Endothelial cell (in vitro differentiated cells): ENCODE measurements at regions not wholly inside any gene's neighbourhood (a gene's known extent, or its start where the extent isn't known, plus 50 kb on each side); places are given as distances from the start of the nearest gene placed in this dataset.

ENCODE experiments used
- DNase-seq: peaks from one replicate; pipeline ENCODE4 v3.0.0; 2021; ENCODE audit warnings: low spot score
- H3K27ac Mint-ChIP-seq: one replicate; pipeline ENCODE4 v1.8.0; 2021; ENCODE audit warnings: mixed read lengths, inconsistent platforms; ENCODE audit not compliant: unreplicated experiment
- H3K27me3 Mint-ChIP-seq: one replicate; pipeline ENCODE4 v1.8.0; 2021; ENCODE audit warnings: mild to moderate bottlenecking, moderate library complexity, mixed read lengths, inconsistent platforms; ENCODE audit not compliant: unreplicated experiment
- H3K36me3 Mint-ChIP-seq: one replicate; pipeline ENCODE4 v1.8.0; 2021; ENCODE audit warnings: mild to moderate bottlenecking, low read depth, mixed read lengths, inconsistent platforms; ENCODE audit not compliant: unreplicated experiment
- H3K4me1 Mint-ChIP-seq: one replicate; pipeline ENCODE4 v1.8.0; 2021; ENCODE audit warnings: mild to moderate bottlenecking, mixed read lengths, inconsistent platforms; ENCODE audit not compliant: unreplicated experiment
- H3K4me3 Mint-ChIP-seq: one replicate; pipeline ENCODE4 v1.8.0; 2021; ENCODE audit warnings: mild to moderate bottlenecking, mixed read lengths, inconsistent platforms; ENCODE audit not compliant: unreplicated experiment
- H3K9me3 Mint-ChIP-seq: one replicate; pipeline ENCODE4 v1.8.0; 2021; ENCODE audit warnings: mixed read lengths, inconsistent platforms; ENCODE audit not compliant: unreplicated experiment
- CTCF ChIP-seq: fragments of 200-600 bp; sonication (generic); IDR thresholded peaks from one replicate; pipeline ENCODE4 v1.5.0; 2021; ENCODE audit warnings: antibody characterized with exemption; ENCODE audit not compliant: unreplicated experiment

DNA sequence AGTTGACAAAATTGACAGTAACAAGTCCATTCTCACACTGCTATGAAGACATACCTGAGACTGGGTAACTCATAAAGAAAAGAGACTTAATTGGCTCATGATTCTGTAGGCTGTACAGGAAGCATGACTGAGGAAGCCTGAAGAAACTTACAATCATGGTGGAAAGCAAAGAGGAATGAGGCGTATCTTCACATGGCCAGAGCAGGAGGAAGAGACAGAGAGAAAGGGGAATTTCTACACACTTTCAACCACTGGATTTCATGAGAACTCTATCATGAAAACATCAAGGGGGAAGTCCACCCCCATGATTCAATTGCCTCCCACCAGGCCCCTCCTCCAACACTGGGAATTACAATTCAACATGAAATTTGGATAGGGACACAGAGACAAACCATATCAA is 758.4 kb upstream of the SLITRK1 start:
- no peak for TF ChIP-seq CTCF
- H3K27ac Mint-ChIP-seq = no peak overlapping the region
- H3K4me1 Mint-ChIP-seq = no peaks in the 10 kb centered on the region
- DNase-seq = no peak
- H3K4me3 Mint-ChIP-seq = no peak overlapping the region
- H3K9me3 Mint-ChIP-seq = no peaks in the 10 kb centered on the region
- no peaks in the 10 kb centered on the region for H3K36me3 Mint-ChIP-seq
- H3K27me3 Mint-ChIP-seq = no peaks in the 10 kb centered on the region

- Mint-ChIP-seq H3K4me3 (no peak overlapping the region), H3K36me3 (no peaks in the 10 kb centered on the region), H3K27me3 (no peaks in the 10 kb centered on the region), H3K27ac (no peak overlapping the region), H3K4me1 (no peaks in the 10 kb centered on the region), H3K9me3 (no peaks in the 10 kb centered on the region)
- no peak for TF ChIP-seq CTCF
- DNase-seq = no peak
Observed at GRCh38 chr13:84630476-84630875, 748.2 kb upstream of the SLITRK1 start.

DNA sequence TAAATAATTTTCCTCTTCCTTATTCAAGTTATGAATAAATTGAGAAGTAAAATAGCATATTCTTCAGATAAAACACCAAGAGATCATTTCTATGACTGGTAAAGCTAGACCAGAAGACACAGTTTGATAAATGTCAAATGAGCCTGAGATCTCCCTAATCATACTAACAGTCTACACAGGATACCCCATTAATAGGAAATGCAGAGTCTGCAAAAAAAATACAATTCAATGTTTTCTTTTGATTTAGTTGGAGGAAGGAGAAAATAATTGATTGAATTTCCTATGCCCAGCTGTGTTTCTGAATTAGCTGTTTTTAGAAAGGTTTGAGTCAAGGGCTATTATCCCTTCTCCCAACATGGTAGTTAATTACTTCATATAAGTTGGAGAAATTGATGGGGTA is 734.6 kb upstream of the SLITRK1 start:
- Mint-ChIP-seq H3K4me1 (no peaks in the 10 kb centered on the region), H3K27me3 (no peaks in the 10 kb centered on the region), H3K27ac (no peak overlapping the region), H3K9me3 (no peaks in the 10 kb centered on the region), H3K36me3 (no peaks in the 10 kb centered on the region), H3K4me3 (no peak overlapping the region)
- TF ChIP-seq CTCF = no peak
- no peak for DNase-seq

DNA sequence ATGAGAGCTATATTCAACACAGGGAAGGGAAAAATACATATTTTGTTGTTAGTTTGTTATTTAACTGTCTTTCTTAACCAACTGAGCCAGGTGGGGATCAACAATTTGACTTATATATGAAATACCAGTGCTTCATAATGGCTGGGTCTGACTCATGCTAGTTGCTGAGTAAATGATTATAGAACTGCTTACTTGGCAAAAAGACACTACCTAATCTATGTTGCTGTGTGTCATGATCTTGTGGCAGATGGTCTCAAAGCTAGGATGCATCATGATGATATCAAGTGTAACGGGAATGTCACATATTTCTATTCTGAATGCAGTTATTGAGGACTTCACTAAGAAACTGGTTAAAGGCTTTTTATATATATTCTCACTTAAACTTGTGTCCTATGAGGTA is 727.4 kb upstream of the SLITRK1 start:
- H3K27me3 Mint-ChIP-seq = peaks cover 4% of the 10 kb centered on the region
- no peaks in the 10 kb centered on the region for H3K9me3 Mint-ChIP-seq
- H3K4me1 Mint-ChIP-seq = no peaks in the 10 kb centered on the region
- H3K36me3 Mint-ChIP-seq = no peaks in the 10 kb centered on the region
- H3K4me3 Mint-ChIP-seq = no peak overlapping the region
- H3K27ac Mint-ChIP-seq = no peak overlapping the region
- no peak for TF ChIP-seq CTCF
- DNase-seq = no peak

GRCh38 chr13:84607261-84608013 is 725.2 kb upstream of the SLITRK1 start:
- Mint-ChIP-seq H3K27me3 (peaks cover 4% of the 10 kb centered on the region), H3K27ac (no peak overlapping the region), H3K4me1 (no peaks in the 10 kb centered on the region), H3K36me3 (no peaks in the 10 kb centered on the region), H3K9me3 (no peaks in the 10 kb centered on the region), H3K4me3 (no peak overlapping the region)
- TF ChIP-seq CTCF = no peak
- no peak for DNase-seq
